NCI-H128 (cell line): ENCODE measurements at regions not wholly inside any gene's neighbourhood (a gene's known extent, or its start where the extent isn't known, plus 50 kb on each side); places are given as distances from the start of the nearest gene placed in this dataset.
"Not testable (repeated sequence)": the region's sequence is repeated elsewhere in the genome, so short reads cannot be mapped to it uniquely, and the experiment has no call there.

Experiments used
- DNase-seq: peaks from one replicate; lab custom pipeline; 2025; ENCODE audit not compliant: unreplicated experiment; lab: John Stamatoyannopoulos, UW

DNA sequence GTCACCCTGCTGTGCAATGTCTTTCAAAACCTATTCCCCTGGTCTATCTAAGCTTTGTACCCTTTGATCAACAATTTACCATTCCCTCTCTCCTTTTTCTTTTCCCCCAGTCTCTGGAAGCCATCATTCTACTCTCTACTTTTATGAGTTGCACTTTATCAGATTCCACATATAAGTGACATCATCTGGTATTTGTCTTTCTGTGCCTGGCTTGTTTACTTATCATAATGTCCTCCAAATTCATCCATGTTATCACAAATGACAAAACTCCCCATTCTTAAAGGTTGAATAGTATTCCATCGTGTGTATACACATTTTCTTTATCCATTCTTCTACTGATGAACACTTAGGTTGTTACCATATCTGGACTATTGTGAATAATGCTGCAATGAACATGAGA lies 344.2 kb upstream of the CCNH start:
- DNase-seq, result no peak

DNA sequence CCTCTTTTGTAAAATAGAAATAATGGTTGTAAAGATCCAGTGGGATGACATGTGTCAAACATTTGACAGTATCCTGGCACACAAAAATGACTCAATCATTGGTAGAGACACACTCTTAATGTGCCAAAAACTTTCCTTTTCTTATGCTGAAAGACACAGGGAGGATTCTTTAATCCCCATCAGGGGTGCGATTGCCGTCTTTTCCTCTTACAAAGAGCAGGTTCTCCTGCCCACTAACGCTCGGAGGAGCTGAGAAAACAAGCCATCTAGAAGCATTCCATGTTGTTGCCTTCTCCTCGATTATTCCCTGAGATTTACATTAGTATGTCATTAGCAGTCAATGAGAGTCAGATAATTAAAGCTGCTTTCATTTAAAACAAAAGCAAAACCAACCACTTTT lies 342.6 kb upstream of the CCNH start:
- no peak for DNase-seq

DNA sequence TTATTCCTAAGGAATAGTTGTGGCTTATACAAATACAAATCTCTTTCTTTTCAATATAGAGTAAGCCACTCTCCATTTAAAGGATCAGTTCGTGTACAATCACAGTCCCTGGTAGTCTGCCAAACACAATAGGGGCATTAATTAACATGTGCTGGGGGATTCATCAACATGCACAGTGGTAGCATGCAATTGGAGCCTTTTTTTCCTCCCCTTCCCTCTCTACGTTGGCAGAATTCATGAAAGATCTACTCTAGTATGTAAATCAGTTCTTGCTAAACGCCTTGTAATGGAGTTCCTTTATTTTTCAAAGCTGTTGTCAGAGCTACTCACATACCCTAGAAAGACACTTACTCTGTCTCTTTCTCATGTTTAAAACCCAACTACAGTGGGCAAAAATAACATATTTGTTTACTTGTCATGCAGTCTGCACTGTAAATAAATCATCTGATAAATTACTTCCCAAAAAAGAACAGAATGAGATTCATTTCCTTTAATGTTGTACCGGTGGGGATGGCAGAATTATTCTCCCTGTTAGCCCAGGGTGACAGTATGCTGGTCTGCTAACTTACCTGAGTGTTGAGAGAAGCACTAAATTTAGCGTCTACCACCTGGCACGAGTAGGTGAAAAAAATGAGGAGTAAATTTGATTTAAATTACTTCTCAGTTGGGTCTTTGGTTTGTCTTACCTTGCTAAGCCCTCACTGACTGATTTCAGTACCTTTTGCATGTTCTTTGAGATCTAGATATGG lies 341.5 kb upstream of the CCNH start:
- DNase-seq, result no peak

DNA sequence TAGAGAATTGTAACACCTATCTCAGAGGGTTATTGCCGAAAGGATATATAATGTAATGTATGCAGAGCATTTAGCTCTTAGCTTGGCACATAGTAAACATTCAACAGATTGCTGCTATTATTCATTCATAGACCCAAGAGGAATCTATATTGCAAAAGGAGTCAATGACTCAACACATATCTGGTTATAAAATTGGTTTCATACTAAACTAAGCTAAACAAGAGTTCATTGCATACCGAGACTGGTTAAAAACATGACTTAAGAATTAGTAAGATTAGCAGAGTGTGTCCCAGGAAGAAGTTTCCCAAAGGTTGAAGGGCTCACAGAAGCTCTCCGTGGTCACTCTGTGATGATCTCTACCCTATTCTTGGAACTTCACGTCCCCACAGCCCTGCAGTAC lies 339.6 kb upstream of the CCNH start:
- no peak for DNase-seq

DNA sequence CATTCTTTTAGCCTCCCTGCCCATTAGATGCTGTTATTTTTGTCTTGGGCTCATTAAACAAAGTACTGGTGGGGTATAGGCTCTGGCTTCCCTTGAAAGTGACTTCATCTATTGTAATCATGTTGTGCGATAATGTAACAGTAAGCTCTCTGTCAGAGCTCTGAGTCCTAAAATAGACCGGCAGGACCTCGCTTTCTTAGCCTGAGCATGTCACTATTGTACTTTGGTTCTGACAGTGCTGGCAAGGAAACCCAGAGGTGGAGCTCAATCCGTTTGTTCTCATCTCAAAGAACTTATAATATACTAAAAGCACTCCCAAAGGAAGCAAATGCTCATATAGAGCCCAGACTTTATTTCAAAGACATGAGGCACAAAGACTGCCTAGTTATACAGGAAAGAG lies 339.1 kb upstream of the CCNH start:
- DNase-seq, result no peak

DNA sequence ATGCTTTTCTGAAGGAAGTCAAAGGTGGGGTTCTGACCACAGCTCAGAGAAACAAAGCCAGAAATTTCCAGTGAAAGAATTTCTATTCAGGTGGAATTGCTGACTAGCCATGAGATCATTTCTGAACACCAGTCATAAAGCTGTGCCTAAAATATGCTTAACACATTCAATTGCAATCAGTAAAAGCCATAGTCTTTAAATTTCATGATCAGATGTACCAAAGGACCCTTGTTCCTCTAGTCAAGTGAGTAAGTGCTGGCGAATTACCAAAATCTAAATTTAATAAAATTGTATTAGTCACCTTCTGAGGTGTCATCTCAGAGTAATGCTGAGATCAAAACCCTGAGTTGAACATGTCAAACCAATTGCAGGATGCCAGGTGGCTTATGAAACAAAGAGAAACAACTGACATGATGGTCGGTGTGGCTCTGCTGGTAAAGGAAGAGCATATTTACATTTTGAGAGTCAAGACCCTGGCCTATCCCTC lies 334.2 kb upstream of the CCNH start:
- DNase-seq, result no peak

DNA sequence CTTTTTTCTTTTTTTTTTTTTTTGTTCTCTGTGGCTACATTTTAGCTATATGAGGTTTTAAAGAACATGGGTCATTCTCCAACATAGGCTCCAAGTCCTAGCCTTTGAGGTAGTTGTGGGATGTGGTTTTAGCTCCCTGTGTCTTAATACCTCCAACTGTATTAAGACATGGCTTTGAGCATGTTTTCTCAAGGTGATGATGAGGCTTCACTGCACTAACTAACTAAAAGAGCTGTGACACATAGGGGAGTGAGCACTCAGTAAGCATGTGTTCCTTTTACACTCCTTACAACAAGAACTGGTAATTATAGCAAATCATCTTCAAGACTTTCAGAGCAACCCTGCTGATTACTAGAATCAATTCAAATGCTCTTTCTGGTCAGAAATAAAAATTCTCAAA lies 333.6 kb upstream of the CCNH start:
- DNase-seq, result no peak

DNA sequence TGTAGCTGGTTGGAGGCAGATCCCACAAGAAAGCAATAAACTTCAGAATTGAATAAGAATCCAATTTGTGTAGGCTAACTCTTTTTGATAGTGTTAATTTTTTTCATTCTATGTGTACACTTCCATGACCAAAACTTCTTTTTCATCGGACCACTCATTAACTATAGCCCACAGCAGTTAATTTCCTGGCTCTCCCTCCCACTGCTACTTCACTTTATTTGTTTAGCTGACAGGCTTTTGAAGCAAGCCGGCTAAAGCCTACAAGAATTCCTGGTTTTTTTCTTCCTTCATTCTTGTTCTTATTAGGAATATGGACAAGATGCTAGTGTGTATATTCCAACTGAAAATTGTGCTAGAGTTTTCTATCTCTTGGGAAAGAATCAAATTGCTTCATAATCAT lies 329.2 kb upstream of the CCNH start:
- DNase-seq, result no peak

DNA sequence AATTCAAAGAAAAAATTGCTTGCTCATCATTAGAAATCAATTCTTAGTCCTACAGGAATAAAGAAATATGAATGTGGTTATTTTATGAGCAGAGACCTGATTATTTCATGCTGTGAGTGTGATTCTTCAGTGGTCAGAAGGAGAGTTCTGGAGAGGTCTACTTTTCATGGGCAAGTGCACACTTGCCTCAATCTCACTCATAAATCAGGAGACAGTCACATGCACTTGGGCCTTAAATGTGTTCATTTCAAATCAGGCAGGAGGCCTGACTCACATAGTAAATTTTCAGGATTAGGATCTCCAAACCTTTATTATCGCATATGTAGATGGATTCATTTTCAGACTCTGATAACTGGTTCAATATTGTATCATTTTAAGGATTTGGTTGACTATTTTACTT lies 323.2 kb upstream of the CCNH start:
- no peak for DNase-seq

DNA sequence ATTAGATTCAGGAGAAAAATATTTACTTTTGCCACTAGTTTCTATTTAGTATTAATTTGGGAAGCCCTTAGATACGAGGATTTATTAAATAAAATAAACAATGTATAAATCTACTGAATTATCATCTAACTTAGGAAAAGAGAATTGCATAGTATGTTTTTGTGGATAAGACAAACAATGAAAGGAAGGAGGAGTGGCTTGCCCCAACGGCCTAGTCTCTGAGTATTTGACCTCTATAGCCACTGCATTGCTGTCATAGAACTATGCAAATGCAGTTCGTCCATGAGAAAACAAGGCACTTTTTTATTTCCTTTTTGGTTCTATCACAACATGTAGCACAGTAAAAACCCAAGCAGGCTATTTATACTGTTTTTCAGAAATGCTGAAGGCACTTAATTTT lies 321.2 kb upstream of the CCNH start:
- DNase-seq, result no peak

DNA sequence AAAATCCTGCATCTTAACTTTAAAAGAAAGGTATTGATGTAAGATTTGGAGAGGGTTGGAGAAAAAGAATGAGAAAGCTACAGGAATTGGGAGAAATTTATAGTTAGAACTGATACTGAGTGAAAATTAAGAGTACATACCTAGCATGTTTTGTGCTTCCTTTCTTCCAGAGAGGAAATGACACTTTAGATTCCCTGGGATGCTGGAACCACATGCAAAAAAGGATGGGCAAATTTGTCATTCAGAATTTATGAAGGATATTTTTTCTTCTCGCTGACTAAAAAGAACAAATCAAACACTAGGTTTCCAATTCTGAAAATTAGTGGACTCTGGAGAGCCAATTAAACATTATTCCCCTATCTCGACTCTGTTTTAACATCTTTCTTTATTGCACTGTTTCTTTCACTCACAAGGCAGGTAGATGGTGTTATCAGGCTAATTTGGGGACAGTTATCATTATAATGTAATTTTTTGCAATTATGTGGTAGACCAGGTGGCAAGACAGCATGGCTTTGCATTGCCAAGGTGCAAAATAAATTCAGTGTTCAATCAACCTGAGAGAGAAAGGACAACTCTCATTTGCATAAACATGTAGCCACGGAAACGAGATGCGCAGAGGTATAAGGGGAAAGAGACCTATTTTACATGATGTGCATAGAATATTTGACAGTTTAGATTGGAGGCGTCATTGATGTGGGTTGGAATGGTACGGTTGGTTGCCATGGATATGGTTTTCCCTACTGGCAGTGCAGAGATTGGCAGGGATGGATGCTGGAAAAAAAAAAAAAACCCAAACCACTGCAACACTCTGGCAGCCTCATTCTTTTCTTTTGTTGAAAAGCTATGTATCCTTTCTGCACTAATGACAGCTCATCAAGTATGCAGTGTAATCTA lies 320.4 kb upstream of the CCNH start:
- DNase-seq, result no peak

DNA sequence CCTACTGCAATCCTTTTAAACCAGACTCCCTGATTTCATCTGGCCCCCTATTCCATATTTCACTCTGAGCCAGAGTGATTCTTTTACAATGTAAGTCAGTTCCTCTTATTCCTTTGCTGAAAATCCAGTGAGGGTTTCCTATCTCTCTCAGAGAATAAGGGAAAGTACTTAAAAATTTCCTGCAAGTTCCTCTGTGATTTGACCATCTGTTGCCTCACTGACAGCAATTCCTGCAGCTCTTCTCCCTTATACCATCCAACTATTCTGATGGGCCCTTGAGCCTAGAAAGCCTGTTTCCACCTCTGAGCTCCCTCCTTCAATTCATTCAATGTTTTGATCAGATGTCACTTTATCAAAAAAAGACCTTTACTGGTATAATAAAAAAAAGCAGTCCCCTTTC lies 317.1 kb upstream of the CCNH start:
- DNase-seq, result no peak

DNA sequence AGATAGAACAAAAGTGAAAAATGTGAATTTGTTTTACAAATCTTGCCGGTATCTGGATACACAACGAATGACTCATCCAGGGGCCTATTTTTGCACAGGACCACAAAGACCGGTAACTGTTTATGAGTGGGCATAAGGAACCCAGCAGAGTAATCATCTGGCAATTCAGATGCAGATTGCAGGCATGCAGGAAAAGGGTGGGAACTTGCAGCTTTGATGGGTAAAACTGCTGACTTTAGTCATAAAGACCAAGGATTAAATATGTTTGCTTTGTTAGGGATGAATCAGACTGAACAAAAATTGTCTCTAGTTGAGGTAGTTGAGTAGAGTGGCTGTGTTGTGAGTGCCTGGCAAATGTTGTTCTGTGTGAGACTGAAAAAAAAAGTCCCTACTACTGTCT lies 309.6 kb upstream of the CCNH start:
- DNase-seq, result no peak

DNA sequence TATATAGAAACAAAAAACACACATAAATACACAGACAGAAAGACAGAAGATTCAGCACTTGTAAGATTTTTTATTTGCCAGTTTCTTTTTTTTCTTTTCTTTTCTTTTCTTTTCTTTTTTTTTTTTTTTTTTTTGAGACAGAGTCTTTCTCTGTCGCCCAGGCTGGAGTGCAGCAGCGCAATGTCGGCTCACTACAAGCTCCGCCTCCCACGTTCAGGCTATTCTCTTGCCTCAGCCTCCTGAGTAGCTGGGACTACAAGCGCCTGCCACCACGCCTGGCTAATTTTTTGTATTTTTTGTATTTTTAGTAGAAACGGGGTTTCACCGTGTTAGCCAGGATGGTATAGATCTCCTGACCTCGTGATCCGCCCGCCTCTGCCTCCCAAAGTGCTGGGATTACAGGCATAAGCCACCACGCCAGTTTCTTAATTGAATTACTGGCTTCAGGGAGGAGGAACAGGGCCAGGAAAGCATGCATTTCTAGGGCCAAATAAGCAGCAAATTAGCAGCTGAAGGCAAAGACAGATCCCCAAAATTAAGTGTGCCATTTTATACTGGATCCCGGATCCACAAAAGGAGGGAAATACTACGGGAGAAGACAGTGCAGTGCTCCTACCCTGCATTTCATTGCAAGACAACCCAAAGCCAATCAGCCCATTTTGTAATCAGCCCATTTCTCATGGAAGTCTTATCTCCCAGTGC lies 305.6 kb upstream of the CCNH start:
- DNase-seq, result not testable (repeated sequence)

DNA sequence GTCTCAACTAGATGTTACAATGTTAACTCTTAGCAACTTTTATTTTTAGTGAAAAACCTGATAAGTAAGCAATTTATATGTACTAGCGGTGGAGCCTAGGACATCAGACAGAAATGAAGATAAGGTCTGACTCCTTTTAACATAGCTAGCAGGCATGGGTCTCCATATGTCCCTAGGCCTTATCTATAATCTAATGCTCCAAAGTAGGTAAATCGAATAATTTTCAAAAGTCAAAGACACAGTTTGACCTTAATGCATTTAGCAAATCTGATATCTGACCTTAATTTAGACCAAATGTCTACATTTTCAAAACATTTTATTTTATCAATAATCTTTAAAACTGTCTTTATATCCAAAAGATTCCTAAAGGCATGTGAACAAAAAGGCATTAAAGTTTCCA lies 305.0 kb upstream of the CCNH start:
- no peak for DNase-seq

DNA sequence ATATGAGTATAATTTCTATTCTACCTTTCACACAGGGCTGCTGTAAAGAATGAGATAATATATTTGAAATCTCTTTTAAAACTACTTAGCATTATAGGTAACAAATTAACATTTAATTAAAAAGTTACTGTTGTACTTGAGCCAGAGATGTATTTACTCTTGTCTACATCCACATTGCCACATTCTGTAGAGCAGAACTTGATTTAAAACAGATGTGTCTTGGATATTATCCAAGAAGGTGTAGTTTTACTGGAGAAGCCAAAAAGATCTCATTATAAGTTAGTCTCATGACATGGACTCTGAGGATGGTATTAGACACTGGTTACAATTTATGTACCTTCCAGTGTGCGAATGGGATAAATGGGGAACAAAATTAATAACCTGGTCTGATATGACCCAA lies 293.1 kb upstream of the CCNH start:
- no peak for DNase-seq

DNA sequence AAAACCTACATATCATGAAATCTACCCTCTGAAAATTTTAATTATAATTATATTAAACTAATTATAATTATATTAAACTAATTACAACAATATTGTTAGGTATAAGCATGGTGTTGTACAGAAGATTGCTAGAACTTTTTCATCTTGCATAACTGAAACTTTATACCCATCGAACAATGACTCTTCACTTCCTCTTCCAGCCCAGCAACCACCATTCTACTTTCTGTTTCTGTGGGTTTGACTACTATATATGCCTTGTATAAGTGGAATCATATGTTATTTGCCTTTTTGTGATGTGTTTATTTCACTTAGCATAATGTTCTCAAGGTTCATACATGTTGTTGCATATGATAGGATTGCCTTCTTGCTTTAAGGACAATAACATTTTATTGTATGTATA lies 274.2 kb upstream of the CCNH start:
- no peak for DNase-seq

DNA sequence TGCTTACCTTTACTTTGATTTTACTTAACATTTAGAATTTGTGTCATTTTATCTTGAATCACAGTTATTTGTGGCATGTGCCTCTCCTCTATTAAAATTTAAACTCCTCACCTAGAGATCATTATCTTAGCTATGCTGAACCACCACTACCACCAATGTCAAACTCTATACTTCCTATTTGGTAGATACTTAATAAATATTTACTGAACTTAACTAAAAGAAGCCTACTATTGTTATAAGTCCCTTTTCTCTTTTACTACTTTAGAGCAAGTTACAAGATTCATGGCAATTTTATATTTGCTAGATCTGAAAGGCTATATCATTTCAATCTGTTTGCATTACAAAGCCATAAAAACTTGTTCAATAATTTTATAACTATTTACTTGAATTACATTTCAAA lies 273.3 kb upstream of the CCNH start:
- no peak for DNase-seq

DNA sequence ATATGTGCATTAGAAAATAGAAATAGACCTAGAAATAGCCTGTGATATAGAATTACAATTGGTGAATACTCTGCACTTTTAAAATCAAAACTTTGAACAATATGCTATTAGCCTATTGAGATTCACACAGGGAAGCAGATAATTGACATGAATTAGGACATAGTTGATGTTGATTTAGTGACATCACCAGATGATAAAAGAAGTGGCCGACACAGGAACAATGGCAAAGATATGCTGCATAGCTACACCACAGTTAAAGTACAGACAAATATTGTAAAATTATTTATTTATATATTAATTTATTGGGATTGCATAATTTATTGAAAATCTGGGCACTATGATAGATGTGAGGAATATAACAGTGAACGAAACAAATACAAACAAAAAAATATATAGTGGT lies 261.5 kb upstream of the CCNH start:
- no peak for DNase-seq

DNA sequence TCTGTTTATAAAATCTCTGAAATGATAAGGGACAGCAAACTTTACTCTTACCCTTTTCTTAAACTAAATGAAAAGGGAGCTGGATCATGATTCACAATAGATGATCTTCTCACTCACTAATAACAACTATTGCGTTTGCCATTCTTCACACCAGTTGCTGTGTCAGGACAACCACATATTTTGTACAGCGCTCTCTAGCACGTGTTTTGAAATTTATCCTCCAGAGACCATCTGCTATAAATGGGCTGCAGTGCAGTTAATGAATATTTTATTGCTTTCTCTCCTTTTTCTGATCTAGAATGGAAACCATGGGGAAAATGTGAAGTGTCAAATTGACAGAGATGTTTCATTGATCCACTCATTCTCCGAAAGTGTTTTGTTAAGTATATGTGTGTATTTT lies 258.4 kb upstream of the CCNH start:
- DNase-seq, result no peak

DNA sequence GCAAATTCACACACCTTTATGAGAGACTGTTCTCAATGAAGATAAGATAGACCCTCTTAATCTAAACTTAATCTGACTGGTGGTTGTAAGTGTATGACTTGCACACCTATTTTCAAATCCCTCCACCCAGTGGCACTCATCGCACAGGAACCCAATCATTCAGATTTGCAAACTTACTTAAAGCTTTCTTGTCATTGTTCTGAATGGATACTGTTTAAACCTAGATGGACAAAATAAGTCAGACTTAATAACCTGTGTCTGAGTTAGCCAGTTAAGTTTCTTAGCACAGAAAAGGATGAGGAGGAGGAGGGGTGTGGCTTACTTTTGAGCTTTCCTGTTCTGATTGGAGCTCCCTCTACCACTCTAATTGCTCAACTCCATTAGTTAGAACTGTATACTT lies 252.4 kb upstream of the CCNH start:
- DNase-seq, result no peak
